Astrocyte of the cerebellum (primary cell): ENCODE measurements at regions not wholly inside any gene's neighbourhood (a gene's known extent, or its start where the extent isn't known, plus 50 kb on each side); places are given as distances from the start of the nearest gene placed in this dataset.

ENCODE experiments used
- DNase-seq: peaks from one replicate; pipeline ENCODE4 v3.0.0-alpha.2; 2011; ENCODE audit warnings: low read depth
- H3K4me3 ChIP-seq: 2 replicates; pipeline ENCODE4 v1.5.1; 2011; ENCODE audit warnings: mild to moderate bottlenecking, low read depth, low read length, moderate library complexity
- in situ Hi-C: cut with HindIII; loops from 2 replicates; pipeline ENCODE4 v1.10.0; 2017; ENCODE audit warnings: low sequenced_read_pairs
- TF ChIP-seq, protein P1 (sequence below): IDR thresholded peaks from 2 replicates; pipeline ENCODE4 v1.5.1; 2012; ENCODE audit warnings: low read length, low read depth, moderate library complexity, mild to moderate bottlenecking; ENCODE audit errors: missing control alignments

DNA sequence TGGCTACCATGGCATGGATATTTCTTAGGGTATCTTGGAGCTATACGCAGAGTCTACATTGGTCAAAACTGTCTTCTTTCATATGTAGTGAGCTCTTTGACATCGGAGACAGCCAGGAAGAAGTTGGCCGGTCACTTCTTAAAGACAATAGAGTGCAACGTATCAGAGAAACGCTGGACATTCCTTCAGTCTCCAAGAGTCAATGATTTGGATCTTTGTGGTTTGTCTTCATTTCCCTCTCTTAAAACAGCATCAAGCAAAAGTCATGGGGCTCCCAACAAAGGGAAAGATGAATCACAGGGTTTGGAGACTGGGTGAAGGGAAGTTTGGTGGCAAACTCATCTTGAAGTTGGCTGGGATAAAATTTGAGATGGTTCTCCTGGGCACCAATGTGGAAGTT is 320.1 kb downstream of the AGTPBP1 start:
- peak; percentile 49 for DNase-seq
- TF ChIP-seq, protein P1, sequence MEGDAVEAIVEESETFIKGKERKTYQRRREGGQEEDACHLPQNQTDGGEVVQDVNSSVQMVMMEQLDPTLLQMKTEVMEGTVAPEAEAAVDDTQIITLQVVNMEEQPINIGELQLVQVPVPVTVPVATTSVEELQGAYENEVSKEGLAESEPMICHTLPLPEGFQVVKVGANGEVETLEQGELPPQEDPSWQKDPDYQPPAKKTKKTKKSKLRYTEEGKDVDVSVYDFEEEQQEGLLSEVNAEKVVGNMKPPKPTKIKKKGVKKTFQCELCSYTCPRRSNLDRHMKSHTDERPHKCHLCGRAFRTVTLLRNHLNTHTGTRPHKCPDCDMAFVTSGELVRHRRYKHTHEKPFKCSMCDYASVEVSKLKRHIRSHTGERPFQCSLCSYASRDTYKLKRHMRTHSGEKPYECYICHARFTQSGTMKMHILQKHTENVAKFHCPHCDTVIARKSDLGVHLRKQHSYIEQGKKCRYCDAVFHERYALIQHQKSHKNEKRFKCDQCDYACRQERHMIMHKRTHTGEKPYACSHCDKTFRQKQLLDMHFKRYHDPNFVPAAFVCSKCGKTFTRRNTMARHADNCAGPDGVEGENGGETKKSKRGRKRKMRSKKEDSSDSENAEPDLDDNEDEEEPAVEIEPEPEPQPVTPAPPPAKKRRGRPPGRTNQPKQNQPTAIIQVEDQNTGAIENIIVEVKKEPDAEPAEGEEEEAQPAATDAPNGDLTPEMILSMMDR: no peak
- no peak overlapping the region for H3K4me3 ChIP-seq
- in situ Hi-C loops: no loop called here

DNA sequence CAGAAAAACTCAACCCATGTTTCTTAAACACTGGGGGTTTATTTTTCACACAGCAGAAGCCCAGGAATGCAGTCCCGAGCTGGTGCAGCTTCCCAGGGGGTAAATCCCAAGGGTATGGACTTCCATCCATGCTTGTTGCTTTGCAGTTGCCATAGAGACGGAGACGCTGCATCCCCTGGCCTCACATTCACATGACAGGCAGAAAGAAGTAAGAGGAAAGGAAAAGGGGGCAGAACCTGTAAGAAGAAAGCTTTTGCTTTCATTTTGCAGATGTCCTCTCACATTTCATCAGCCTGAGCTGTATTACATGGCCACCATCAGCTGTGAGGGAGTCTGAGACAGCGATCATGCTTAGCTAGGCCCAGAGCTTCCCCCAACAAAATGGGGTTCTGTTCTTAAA is 321.0 kb downstream of the AGTPBP1 start:
- DNase-seq: peak; percentile 24
- in situ Hi-C loops: no loop called here
- no peak overlapping the region for H3K4me3 ChIP-seq
- TF ChIP-seq, protein P1: no peak

GRCh38 chr9:85417674-85418073 is 324.1 kb downstream of the AGTPBP1 start:
- in situ Hi-C loops: no loop called here

GRCh38 chr9:85416715-85417114 is 325.0 kb downstream of the AGTPBP1 start:
- no peak for DNase-seq

More at GRCh38 chr9:85417674-85418073, 324.1 kb downstream of the AGTPBP1 start:
- TF ChIP-seq, protein P1: no peak
- H3K4me3 ChIP-seq: no peak overlapping the region
- no peak for DNase-seq

GRCh38 chr9:85414390-85414789 is 327.4 kb downstream of the AGTPBP1 start:
- no peak overlapping the region for H3K4me3 ChIP-seq
- in situ Hi-C loops: no loop called here
- TF ChIP-seq, protein P1: no peak
- DNase-seq: no peak

More at GRCh38 chr9:85416715-85417114, 325.0 kb downstream of the AGTPBP1 start:
- H3K4me3 ChIP-seq: no peak overlapping the region
- TF ChIP-seq, protein P1: no peak
- in situ Hi-C loops: no loop called here

- TF ChIP-seq, protein P1: no peak
- in situ Hi-C loops: no loop called here
- H3K4me3 ChIP-seq: no peak overlapping the region
- DNase-seq: no peak
These were observed 333.3 kb downstream of the AGTPBP1 start for GRCh38 chr9:85408494-85408893.

- in situ Hi-C loops: no loop called here
These were observed 336.2 kb downstream of the AGTPBP1 start for GRCh38 chr9:85405566-85405950.

More at GRCh38 chr9:85405566-85405950, 336.2 kb downstream of the AGTPBP1 start:
- H3K4me3 ChIP-seq: no peak overlapping the region
- no peak for DNase-seq
- TF ChIP-seq, protein P1: no peak
